Gastrocnemius medialis (tissue), 4 donors: ENCODE measurements at regions not wholly inside any gene's neighbourhood (a gene's known extent, or its start where the extent isn't known, plus 50 kb on each side); places are given as distances from the start of the nearest gene placed in this dataset.

Experiments used
- ATAC-seq, 2 donors: fragments of 150-250 bp; one replicate each; pipeline ENCODE4 v1.9.1; 2016
- DNase-seq, 2 donors: peaks; one replicate each; pipeline ENCODE4 v3.0.0-alpha.2; 2019
- H3K27ac ChIP-seq, 4 donors: fragments of 200-600 bp; sonication (generic); 1 replicate in 1 of 4; 2 replicates in 3 of 4; pipeline ENCODE4 v1.5.1; 2016 to 2018; ENCODE audit warnings: mild to moderate bottlenecking in 2 of 4, moderate library complexity in 1 of 4
- H3K27me3 ChIP-seq, 3 donors: fragments of 200-600 bp; sonication (generic) in 2 of 3; 1 replicate in 1 of 3; 2 replicates in 2 of 3; pipeline versions ENCODE4 v1.5.1 to v1.6.0; 2016 to 2019; ENCODE audit warnings: mild to moderate bottlenecking in 1 of 3, moderate library complexity in 1 of 3
- H3K36me3 ChIP-seq, 2 donors: fragments of 200-600 bp; sonication (generic) in 1 of 2; one replicate each; pipeline ENCODE4 v1.5.1; 2017 to 2018
- H3K4me1 ChIP-seq, 2 donors: fragments of 200-600 bp; sonication (generic) in 1 of 2; one replicate each; pipeline ENCODE4 v1.5.1; 2016 to 2017; ENCODE audit warnings: mild to moderate bottlenecking in 2 of 2
- H3K4me3 ChIP-seq, 4 donors: fragments of 200-600 bp; sonication (generic) in 3 of 4; 1 replicate in 1 of 4; 2 replicates in 3 of 4; pipeline ENCODE4 v1.5.1; 2016 to 2019; ENCODE audit warnings: mild to moderate bottlenecking in 2 of 4
- H3K9me3 ChIP-seq, 3 donors: fragments of 200-600 bp; sonication (generic) in 2 of 3; 1 replicate in 1 of 3; 2 replicates in 2 of 3; pipeline ENCODE4 v1.5.1; 2016 to 2019
- POLR2A ChIP-seq, 2 donors: fragments of 450-650 bp; IDR thresholded peaks; one replicate each; pipeline ENCODE4 v1.6.1; 2017; ENCODE audit warnings: antibody characterized with exemption in 2 of 2, mild to moderate bottlenecking in 2 of 2, moderate library complexity in 2 of 2
- in situ Hi-C, 4 donors: fragments of 200-750 bp; cut with MboI; loops; one replicate each; pipeline versions ENCODE4 v1.15.0 to v1.8.0; 2017; ENCODE audit warnings: low sequenced_read_pairs in 4 of 4
- intact Hi-C: fragments of 100-400 bp; cut with DNase I; formaldehyde crosslinking; loops from one replicate; pipeline ENCODE4 v1.15.1; 2023; ENCODE audit warnings: low total_unique reads
- TF ChIP-seq, protein P1 (sequence below), 5 experiments: fragments of 450-650 bp in 3 of 5; fragments of 200-600 bp in 2 of 5; sonication (generic) in 2 of 5; IDR thresholded peaks in 4 of 5; conservative IDR thresholded peaks in 1 of 5; 1 replicate in 4 of 5; 2 replicates in 1 of 5; pipeline ENCODE4 v1.5.1; 2016 to 2019; ENCODE audit warnings: antibody characterized with exemption in 5 of 5, mild to moderate bottlenecking in 3 of 5, moderate library complexity in 3 of 5

DNA sequence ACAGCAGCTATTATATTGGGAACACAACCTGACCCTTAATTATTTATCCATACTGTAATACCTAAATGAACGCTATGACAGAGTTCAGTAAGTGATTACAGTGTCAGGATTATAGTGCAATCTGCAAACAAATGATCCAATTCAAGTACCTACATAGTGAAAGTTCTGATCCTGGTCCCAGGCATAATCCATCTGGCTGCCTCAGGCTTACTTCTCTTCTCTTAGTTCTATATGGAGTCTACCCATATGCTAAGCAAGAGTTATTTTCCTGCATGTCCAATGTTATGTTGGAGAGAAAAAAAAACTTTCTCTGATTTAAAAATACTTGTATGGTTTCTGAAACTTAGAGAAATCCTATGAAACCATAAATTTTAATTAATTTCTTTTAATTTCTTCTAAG, 1487.7 kb upstream of the SLC10A2 start:
- Histone ChIP-seq H3K27ac (no peak overlapping the region), H3K9me3 (no peaks in the 10 kb centered on the region), H3K4me3 (no peak overlapping the region), H3K36me3 (no peaks in the 10 kb centered on the region), H3K4me1 (no peaks in the 10 kb centered on the region), H3K27me3 (no peaks in the 10 kb centered on the region)
- TF ChIP-seq, protein P1, sequence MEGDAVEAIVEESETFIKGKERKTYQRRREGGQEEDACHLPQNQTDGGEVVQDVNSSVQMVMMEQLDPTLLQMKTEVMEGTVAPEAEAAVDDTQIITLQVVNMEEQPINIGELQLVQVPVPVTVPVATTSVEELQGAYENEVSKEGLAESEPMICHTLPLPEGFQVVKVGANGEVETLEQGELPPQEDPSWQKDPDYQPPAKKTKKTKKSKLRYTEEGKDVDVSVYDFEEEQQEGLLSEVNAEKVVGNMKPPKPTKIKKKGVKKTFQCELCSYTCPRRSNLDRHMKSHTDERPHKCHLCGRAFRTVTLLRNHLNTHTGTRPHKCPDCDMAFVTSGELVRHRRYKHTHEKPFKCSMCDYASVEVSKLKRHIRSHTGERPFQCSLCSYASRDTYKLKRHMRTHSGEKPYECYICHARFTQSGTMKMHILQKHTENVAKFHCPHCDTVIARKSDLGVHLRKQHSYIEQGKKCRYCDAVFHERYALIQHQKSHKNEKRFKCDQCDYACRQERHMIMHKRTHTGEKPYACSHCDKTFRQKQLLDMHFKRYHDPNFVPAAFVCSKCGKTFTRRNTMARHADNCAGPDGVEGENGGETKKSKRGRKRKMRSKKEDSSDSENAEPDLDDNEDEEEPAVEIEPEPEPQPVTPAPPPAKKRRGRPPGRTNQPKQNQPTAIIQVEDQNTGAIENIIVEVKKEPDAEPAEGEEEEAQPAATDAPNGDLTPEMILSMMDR (IDR thresholded peaks at IDR 0.05 in 4 of 5, conservative IDR thresholded peaks at IDR 0.05 in 1 of 5) = no peak
- TF ChIP-seq POLR2A (IDR thresholded peaks at IDR 0.05) = no peak
- intact Hi-C loops (no loop called here), in situ Hi-C loops (loop anchor here in 1 of 4 donors (25.0 kb wide), 1 partner anchor 1983 kb away; the partner anchor contains the start of gene EFNB2)
- DNase-seq = no peak
- no peak for ATAC-seq

DNA sequence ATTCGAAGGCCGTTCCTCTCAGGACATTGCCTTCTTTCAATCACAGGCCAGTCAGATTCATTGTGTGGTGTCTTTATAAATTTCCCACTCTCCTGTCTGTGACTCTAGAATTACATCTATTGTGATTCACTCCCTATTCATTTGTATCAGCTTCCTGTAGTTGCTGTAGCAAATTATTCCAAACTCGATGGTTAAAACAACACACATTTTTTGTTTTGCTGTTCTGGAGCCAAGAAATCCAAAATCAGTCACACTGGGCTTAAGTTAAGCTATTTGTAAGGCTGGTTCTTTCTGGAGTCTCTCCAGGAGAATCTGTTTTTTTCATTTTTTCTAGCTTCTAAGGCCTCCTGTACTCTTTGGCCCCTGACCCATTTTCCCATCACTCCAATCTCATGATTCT, 1487.0 kb upstream of the SLC10A2 start:
- Histone ChIP-seq H3K4me3 (no peak overlapping the region), H3K36me3 (no peaks in the 10 kb centered on the region), H3K4me1 (no peaks in the 10 kb centered on the region), H3K27me3 (no peaks in the 10 kb centered on the region), H3K27ac (no peak overlapping the region), H3K9me3 (no peaks in the 10 kb centered on the region)
- no peak for TF ChIP-seq POLR2A (IDR thresholded peaks at IDR 0.05)
- TF ChIP-seq, protein P1 (IDR thresholded peaks at IDR 0.05 in 4 of 5, conservative IDR thresholded peaks at IDR 0.05 in 1 of 5) = no peak
- in situ Hi-C loops (loop anchor here in 1 of 4 donors (25.0 kb wide), 1 partner anchor 1984 kb away; the partner anchor contains the start of gene EFNB2), intact Hi-C loops (no loop called here)
- ATAC-seq = no peak
- DNase-seq = no peak

DNA sequence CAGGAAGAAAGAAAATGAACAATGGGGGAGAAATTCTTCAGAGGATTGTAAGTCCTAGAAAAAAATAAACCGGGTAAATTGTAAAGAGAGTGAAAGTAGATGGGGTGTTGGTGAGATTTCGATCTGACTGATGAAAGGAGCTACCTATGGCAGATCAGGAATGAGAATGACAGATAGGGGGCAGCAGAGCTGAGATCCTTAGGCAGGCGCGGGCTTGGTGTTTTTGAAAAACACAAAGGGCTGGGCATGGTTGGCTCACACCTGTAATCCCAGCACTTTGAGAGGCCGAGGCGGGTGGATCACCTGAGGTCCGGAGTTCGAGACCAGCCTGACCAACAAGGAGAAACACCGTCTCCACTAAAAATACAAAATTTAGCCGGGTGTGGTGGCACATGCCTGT, 1468.6 kb upstream of the SLC10A2 start:
- no peak for ATAC-seq
- intact Hi-C loops (no loop called here), in situ Hi-C loops (no loop called here)
- H3K36me3 ChIP-seq = no peaks in the 10 kb centered on the region
- TF ChIP-seq, protein P1 (IDR thresholded peaks at IDR 0.05 in 4 of 5, conservative IDR thresholded peaks at IDR 0.05 in 1 of 5) = no peak
- TF ChIP-seq POLR2A (IDR thresholded peaks at IDR 0.05) = no peak
- no peak overlapping the region for H3K27ac ChIP-seq
- DNase-seq = no peak
- H3K4me1 ChIP-seq = no peaks in the 10 kb centered on the region
- H3K4me3 ChIP-seq = no peak overlapping the region
- H3K27me3 ChIP-seq = no peaks in the 10 kb centered on the region
- no peaks in the 10 kb centered on the region for H3K9me3 ChIP-seq

DNA sequence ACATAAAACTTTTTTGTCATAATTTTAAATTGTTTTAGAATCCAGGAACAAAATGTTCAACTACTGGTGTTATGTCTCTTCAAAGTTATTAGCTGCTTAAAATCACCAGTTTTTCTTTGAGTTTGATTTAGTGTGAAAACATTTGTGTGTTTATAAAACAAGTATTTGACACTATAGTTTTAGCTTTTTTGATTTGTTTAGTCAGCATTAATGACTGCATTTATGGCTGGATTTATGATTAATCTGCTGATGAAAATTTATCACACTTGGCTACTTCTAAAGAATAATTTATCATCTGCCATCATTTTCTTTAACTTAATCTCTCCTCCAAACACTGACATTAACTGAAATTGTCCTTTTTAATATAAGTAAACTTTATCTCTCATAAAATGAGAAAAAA, 1465.9 kb upstream of the SLC10A2 start:
- intact Hi-C loops = no loop called here
- Histone ChIP-seq H3K4me3 (no peak overlapping the region), H3K36me3 (no peaks in the 10 kb centered on the region), H3K27ac (no peak overlapping the region), H3K9me3 (no peaks in the 10 kb centered on the region), H3K4me1 (no peaks in the 10 kb centered on the region), H3K27me3 (no peaks in the 10 kb centered on the region)
- TF ChIP-seq, protein P1 (IDR thresholded peaks at IDR 0.05 in 4 of 5, conservative IDR thresholded peaks at IDR 0.05 in 1 of 5) = no peak
- no peak for TF ChIP-seq POLR2A (IDR thresholded peaks at IDR 0.05)
- in situ Hi-C loops = no loop called here
- ATAC-seq (no peak), DNase-seq (no peak)

DNA sequence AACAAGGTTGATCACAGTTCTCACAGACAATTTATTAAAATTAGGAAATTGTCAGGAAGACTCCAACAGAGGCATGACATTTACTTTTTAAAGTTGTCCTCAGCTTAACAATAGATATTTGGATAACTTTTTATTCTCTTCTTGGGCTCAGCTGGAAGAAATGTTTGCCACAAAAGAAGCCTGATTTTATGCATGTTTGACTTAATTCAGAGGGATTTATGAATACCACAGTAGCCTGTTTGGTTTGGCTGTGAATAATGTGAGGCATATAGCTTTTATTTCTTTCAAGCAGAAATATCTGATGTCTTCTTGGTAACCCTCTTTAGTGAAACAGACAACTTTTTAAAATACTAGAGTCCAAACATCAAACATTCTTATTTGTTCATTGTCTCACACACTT, 1464.5 kb upstream of the SLC10A2 start:
- TF ChIP-seq POLR2A (IDR thresholded peaks at IDR 0.05) = no peak
- TF ChIP-seq, protein P1 (IDR thresholded peaks at IDR 0.05 in 4 of 5, conservative IDR thresholded peaks at IDR 0.05 in 1 of 5) = no peak
- Histone ChIP-seq H3K27me3 (no peaks in the 10 kb centered on the region), H3K27ac (no peak overlapping the region), H3K36me3 (no peaks in the 10 kb centered on the region), H3K4me3 (no peak overlapping the region), H3K4me1 (no peaks in the 10 kb centered on the region), H3K9me3 (no peaks in the 10 kb centered on the region)
- ATAC-seq = no peak
- intact Hi-C loops (no loop called here), in situ Hi-C loops (no loop called here)
- DNase-seq = no peak
